NCI-H2029 treated with DMSO at 0.1 percent for 48 hours (cell line): ENCODE measurements at regions not wholly inside any gene's neighbourhood (a gene's known extent, or its start where the extent isn't known, plus 50 kb on each side); places are given as distances from the start of the nearest gene placed in this dataset.

Experiments
- DNase-seq: peaks from one replicate; lab custom pipeline; 2025; lab: John Stamatoyannopoulos, UW

DNA sequence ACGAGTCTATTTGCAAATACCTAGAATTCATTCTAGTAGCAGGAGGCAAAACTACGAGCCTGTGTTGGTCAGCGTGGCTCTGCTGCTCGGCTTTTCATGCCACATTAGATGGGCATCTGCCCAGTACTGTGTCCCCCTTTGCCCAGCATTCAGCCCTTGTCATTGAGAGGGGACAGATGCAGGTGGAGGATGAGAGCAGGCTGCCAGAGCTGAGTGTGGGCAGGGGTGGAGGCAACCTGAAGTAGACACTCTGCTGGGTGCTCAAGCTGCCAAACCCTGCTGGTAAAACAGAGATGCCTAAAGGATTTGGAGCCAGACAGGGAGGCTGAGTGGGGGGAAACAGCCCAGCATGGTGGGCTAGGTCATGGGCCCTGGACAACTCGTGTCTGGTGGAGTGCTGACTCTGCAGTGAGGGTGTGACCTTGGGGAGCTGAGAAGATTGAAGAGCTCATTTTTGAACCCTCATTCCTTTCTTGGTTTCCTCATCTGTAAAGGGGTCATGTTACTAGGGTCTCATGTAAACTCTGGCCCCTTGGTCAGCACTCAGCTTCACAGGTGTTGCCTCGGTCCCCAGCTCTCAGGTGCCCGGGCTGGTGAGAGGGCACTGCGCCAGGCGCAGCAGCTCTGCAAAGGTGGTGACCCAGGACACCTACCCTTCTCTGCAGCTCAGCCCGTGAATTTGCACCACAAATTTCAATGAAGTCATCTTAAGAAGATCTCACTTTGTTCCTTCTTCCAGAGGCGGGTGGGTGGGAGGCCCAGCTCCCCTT, 64.2 kb upstream of the BHLHE23 start:
- no peak for DNase-seq

DNA sequence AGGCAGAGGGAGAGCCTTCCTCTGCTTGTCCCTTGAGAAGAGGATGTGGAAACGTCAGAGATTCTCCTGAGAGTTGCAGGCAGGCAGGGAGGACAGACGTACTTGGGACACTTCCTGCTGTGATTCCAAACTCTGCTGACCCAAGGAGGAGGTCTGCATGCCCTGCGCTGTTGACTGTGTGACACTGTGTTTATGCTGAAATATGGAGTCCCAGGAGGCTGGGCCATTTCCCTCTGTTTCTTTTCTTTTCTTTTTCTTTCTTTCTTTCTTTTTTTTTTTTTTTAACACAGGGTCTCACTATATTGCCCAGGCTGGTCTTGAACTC, 63.5 kb upstream of the BHLHE23 start:
- DNase-seq: no peak

DNA sequence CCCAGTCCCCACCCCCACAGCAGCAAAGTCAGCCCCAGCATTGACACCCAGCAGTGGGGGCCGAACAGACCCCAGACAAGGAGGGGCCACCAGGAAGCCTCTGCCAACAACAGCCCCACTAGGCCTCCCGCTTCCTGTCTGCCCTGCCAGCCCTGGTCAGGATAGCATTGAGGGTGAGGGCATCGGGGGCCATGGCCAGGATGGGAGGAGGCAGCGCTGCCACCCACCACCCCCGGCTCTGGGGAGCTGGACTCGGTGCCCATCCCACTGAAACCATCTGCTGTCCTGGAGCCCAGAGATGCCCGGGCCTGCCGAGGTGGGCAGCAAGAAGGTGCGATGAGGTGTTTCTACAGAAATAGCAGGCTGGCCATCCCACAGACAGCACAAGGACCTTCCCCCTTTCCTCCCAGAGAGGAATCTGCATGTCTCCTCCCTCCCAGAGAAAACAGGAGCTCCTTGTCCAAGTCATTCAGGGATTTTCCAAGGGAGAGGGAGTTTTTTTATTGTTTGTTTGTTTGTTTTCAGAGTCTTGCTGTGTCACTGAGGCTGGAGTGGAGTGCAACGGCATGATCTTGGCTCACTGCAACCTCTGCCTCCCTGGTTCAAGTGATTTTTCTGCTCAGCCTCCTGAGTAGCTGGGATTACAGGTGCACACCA, 62.1 kb upstream of the BHLHE23 start:
- DNase-seq: no peak

DNA sequence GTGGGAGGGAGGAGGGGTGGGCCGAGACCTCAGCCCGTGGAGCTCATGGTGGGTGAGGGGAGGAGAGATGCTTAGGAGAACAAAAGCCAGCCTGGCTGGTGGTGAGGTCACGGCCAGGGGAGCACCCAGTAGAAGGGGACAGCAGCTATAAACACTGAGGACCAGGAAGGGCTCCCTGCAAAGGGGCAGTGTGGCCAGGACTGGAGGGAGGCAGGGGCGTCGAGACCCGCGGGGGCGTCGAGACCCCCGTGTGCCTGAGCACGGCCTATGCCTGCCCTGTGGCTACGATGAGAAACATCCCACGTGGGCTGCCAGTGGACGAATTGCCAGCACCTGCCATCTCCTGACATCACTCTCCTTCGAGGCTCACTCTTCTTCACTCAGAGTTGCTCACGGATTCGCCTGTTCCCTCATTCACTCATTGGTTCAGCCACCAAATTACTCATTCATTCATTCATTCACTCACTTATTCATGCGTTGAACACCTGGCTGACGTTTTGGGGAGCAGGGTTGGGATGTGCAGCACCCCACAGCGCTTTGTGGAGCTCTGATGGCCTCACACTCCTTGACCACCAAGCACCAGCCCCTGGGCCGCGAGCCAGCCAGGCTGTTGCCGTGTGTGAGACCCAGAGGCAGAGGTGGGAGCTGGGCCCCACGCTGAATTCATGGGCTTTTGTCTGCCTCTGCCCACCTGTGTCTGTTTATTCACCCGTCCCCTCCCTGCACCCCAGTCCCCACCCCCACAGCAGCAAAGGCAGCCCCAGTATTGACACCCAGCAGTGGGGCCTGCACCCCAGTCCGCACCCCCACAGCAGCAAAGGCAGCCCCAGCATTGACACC, 61.2 kb upstream of the BHLHE23 start:
- no peak for DNase-seq

DNA sequence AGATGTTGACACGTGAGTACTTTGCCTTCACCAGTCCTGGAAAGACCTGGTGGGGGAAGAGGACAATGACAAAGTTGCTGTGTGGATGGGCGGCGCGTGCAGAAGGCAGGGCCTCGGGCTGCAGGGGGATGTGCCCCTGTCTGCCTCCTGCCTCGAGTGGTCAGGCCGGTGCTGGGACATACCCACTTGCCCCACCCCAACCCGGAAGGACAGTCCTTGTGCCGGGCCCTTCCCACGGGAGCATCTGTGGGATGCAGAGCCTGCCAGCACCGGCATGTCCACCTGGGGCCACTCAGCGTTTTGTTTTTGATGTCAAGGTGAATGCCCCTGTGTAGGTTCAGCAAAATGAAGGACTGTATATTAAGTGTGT, 60.5 kb upstream of the BHLHE23 start:
- no peak for DNase-seq

DNA sequence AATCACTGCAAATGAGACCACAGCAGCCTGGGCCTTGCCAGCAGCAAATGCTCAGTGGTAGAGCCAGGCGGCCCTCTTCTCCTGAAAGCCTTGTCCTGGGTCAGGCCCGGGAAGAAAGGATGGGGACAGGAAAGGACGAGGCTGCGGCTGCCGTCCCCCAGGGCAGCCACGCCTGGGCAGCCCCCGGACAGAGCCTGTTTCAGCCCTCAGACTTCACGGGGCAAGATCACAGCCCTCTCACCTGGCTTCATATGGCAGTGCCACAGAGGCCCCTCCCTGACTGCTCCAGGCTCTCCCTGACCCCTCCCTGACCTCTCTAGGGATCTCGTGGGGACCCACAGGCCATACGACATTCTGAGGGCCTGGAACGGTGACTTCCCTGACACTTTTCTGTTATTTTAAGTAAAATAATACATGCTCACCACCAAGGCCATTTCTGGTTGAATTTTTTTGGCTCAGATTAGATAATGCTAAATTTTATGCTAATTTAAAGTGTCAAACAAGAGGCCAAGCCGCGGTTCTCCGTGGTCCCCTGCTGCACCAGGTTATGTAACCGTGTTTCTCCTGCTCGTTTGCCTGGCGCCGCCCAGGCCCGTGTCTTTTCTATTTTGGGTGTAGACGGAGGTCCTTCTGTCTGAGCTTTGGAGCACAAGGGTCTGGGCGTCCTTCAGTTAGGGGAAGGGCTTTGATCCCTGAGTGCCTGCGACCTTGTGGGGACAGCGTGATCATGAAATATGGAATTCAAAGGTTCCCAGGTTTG, 59.9 kb upstream of the BHLHE23 start:
- DNase-seq: no peak

DNA sequence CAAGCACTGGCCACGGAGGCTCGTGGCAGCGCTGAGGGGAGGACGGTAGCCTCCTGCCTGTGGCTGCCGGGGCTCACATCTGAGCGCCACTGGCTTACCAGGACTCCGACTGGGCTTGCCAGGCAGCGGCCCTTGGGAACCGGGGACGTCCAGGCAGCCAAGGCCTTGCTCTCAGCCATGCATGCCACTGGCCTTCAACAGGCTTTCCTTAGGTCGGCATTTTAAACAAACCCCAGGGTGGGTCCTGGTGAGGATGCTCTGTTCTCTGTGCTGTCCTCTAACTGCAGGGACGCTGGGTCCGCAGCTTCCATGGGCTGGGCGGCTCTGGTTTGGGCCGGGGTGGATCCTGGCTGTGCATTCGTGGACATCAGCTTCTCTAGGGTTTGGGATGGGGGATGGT, 59.1 kb upstream of the BHLHE23 start:
- DNase-seq: no peak

DNA sequence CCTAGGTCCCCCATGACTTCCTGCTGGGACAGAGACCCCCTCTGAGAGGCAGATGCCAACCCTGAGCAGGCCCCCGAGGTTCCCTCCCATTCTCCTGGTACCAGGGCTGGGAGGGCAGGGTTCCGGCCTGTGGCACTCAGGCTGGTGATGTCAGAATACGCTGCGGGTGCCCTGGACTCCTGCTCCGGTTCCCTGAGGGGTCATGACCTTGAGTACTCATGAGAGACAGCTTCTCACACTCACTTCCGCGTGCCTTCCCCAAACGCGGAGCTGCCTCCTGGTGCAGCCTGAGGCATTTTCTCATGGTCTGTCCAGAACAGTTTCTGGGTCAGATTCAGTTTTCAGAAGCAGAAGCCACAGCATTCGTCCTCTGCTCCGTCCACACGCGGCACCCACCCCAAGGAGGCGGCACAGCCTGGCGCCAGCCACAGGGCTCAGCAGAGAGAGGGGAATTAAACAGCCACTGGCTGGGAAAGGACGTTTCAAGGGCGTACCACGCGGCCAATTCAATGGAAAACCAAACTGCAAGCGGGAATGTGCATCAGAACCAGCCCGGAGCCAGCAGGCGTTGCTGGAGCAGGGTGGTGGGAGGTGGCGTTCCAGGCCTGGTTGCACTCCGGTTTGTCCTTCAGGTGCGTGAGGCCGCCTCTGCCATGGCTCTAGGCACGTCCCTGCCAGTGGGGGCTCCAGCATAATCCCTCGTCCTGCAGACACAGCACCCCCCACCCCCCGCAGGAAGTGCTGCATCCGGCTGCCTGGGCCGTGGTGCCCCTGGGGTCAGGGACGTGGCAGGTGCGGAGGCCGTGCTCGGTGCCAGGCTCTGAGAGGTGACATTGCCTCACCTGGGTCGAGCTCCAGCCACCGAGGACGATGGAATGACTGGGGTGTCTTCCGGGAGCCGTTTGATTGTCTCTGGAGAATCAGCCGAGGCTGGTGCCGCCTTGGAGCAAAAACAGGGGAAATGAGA, 58.3 kb upstream of the BHLHE23 start:
- no peak for DNase-seq

DNA sequence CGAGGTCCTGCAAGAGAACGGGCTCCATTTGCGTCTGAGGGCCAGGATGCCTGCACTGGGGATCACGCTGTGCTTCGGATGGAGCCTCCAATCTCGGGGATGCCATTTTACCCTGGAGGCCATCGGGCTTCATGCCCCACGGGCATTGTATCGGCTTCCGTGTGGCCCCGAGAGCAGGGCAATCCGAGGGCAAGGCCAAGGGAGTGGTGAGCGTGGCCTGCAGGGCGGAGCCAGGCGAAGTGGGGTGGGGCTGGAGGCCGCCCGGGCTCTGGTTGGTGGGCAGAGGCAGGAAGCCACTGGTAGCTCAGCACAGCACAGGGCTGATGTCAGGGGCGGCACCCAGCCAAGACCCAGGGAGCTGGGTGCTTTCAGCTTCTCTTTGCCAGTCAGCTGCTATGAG, 57.5 kb upstream of the BHLHE23 start:
- DNase-seq: peak; percentile 3

DNA sequence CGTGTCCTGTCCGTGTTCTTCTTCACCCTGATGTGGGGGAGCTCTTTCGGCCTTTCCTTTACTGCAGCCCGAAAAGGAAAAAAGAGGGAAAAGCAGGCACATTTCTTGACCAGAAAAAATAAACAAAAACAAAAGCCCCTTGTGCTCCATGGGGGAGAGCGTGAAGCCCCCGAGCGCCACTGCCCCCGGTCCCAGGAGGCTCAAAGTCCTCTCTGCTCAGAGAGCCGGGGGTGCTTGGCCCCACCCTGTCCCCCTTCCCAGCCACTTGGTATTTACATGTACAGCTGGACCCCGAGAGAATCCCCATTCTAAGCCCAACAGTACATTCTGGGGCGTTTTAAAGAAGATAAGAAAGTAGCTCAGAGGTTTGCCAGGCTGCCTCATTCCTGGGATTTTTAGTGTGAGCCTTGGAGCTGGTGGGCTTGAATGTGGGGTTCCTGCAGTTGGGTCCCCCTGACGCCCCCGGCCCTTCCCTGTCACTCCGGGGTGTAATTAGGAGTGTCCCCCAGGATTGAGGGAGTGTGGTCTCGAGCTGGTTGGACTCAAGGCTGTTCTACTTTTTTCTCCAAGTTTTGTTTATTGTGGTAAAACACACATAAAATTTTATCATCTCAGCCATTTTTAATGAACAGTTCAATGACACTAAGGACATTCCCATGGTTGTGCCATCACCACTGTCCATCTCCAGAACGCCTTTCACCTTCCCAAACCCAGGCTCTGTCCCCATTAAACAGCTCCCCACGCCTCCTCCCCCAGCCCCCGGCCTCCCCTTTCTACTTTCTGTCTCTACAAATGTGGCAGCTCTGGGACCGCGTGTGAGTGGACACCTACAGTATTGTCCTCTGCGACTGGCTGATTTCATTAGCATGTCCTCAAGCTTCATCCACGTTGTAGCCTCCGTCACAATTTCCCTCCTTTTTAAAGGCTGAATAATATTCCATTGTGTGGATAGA, 55.7 kb upstream of the BHLHE23 start:
- no peak for DNase-seq

DNA sequence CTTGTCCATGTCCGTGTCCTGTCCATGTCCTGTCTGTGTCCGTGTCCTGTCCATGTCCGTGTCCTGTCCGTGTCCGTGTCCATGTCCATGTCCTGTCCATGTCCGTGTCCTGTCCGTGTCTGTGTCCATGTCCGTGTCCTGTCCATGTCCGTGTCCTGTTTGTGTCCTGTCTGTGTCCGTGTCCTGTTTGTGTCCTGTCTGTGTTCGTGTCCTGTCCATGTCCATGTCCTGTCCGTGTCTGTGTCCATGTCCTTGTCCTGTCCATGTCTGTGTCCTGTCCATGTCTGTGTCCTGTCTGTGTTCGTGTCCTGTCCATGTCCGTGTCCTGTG, 55.0 kb upstream of the BHLHE23 start:
- no peak for DNase-seq

DNA sequence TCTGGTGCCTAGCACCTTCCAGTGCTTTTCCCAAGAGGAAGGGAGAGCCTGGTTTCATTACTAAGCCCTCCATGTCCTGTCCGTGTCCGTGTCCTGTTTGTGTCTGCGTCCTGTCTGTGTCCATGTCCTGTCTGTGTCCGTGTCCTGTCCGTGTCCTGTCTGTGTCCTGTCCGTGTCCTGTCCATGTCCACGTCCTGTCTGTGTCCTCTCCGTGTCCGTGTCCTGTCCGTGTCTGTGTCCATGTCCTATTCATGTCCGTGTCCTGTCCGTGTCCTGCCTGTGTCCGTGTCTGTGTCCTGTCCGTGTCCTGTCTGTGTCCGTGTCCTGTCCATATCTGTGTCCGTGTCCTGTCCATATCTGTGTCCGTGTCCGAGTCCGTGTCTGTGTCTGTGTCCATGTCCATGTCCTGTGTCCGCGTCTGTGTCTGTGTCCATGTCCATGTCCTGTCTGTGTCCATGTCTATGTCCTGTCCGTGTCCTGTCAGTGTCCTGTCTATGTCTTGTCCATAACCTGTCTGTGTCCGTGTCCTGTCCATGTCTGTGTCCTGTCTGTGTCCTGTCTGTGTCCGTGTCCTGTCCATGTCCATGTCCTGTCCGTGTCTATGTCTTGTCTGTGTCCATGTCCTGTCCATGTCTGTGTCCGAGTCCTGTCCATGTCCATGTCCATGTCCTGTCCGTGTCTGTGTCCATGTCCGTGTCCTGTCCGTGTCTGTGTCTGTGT, 54.4 kb upstream of the BHLHE23 start:
- DNase-seq: no peak

DNA sequence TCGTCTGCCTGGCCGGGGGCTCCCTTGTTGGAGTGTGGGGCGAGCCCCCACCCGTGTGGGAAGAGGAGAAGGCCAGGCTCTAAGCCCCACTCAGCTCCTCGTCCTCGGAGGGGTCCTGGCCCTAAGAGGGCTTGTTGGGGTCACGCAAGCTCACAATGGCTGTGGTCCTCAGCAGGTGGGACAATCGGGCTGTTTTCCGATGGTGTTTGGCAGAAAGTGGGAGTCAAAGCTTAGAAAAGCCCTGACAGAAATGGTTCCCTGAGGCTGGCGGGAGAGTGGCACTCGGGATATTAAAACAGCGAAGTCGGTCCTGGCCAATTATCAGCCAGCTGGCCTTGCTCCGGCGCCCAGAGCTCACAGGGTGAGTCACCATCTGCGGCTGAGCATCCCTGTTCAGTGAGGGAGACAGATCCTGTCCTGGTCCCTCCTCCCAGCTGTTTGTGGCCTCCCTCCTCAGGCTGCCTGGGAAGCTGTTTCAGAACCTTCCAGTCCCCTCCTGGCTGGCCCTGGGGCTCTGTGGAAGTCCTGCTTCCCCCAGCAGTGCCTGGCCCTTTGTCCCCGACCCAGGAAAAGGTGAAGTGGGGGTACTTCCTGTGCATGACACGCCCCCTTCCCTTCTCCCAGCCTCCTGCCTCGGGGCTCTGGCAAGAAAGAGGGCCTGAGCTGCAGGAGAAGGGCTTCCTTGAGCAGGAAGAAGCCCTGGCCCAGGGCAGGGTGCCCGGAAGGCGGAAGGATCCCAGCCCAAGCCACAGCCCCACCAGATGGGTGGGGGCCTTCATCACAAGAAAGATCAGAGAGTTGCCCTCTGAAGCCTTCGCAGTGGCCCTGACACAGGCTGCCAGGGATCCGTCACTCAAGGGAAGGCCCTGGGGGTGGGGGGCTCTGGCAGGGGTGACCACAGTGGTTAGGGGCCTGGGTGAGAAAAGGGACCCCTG, 53.6 kb upstream of the BHLHE23 start:
- DNase-seq: no peak

DNA sequence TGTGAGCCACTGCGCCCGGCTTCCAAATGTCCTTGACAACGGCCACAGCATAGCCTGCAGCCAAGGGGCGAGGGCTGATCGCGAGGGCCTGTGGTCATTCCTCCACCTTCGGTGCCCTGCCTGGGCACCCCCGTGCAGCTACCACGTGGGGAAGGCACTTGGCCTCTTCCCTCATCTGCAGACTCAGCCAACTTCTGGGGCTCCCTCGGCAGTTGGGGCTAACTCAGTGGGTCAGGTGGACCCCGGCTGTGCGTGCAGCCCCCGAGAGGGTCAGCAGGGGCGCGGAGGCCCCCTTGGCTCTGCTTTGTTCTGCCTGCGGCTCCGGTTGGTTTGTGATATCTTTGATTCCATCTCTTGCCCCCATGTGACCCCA, 52.9 kb upstream of the BHLHE23 start:
- DNase-seq: no peak

DNA sequence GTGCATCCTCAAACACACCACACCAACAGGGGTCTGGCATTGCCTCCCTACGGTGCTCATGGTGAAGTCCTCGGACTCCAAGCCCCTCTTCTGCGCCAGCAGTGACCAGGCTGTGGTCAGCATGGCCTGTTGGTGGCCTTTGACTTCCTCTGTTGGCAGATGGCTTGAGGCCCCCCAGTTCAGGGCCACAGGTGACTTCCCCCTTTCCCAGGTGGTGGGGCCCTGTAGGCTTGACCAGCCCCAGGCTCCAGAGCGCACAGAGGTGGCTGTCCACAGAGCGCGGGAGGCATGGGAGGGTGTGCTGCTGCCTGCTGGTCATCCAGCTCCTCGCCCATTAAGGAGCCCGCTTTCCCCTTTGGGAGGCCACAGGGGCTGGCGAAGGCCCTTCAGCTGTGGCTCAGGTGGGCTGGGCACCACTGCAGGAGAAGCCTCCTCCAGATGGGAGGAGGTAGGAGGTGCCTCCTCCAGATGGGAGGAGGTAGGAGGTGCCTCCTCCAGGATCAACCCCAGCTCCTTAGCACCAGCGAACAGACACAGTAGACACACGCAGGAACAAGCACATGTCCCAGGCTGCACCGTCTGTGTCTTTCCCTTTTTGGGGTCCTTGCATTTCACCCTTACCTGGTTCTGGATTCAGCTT, 52.1 kb upstream of the BHLHE23 start:
- DNase-seq: no peak

DNA sequence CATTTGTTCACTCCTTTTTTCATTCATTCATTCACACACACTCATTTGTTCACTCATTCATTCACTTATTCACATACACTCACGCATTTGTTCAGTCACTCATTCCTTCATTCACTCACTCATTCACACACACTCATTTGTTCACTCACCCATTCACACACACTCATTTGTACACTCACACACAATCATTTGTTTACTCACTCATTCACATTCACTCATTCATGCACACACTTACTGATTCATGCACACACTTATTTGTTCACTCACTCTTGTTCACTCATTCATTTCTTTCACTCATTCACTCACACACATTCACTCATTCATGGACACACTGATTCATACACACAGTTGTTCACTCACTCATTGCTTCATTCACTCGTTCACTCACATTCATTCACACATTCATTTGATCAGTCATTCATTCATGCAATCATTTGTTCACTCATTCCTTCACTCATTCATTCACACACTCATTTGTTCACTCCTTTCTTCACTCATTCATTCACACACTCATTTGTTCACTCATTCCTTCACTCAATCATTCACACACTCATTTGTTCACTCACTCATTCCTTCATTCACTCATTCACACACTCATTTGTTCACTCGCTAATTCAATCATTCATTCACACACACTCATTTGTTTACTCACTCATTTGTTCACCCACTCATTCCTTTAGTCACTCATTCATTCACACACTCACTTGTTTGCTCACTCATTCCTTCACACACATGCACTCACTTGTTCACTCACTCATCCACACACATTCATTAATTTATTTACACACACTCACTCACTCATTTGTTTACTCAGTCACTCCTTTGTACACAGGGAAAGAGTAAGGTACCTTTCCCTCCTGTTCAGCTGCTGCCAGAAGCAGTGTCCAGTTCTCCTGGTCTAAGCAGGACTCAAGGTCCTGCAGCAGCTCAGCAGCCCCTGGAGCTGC, 50.7 kb upstream of the BHLHE23 start:
- no peak for DNase-seq
